Cerebellar nuclear complex (tissue), 1 donor: ENCODE measurements at regions not wholly inside any gene's neighbourhood (a gene's known extent, or its start where the extent isn't known, plus 50 kb on each side); places are given as distances from the start of the nearest gene placed in this dataset.

Experiments used
- DNase-seq, 2 experiments: peaks; one replicate each; lab custom pipeline; 2025; lab: John Stamatoyannopoulos, UW

- no peak for DNase-seq
These were observed 88.4 kb downstream of the CTTN start for GRCh38 chr11:70486731-70487130.

GRCh38 chr11:70487160-70487559 is 88.8 kb downstream of the CTTN start:
- no peak for DNase-seq

DNA sequence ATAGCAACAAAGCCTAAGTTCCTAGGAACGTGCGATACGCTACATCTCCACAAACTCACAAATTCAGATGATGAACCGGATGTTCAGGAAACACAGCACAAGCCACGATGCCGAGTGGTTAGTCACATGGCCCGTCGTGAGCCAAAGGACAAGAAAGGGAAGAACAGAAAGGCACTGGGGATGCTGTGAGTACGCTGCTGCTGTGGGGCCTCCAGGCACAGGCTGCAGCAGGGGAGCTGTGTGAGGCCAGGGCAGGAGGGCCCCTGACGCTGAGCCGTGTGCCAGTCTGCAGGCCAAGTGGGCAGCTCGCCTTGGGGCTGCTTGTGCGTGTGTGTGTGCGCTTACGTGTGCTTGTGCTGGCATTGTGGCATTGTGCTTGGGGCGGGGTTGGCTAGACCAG is 89.4 kb downstream of the CTTN start:
- DNase-seq = no peak

DNA sequence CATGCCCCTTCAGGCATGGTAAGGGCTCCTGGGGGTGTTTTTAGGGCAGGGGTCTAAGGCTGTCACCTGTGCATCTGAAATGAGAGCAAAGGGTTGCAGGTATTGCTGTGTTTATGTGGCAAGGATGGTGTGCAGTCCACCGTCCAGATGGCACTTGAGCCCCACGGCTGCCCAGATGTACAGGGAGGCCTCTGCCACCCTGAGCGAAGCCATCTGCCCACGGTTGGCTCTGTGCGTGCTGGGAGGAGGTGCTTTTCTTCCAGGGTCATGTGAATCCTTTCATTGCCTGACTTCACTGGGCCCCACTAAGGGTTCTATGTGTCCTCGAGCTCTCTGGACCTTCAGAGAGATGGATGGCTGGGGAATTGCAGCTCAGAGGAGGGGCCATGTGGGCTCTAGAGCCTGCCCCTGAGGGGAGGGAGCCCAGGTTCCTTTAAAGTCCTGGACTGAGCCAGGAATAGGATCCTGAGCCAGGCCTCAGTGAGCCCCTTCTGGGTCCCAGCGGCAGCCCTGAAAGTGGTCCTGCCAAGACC is 89.9 kb downstream of the CTTN start:
- no peak for DNase-seq

- DNase-seq = no peak
These were observed 90.9 kb downstream of the CTTN start for GRCh38 chr11:70489276-70489675.

GRCh38 chr11:70490208-70490607 is 91.9 kb downstream of the CTTN start:
- no peak for DNase-seq

GRCh38 chr11:70490723-70491558 is 92.6 kb downstream of the CTTN start:
- no peak for DNase-seq

- no peak for DNase-seq
These were observed 93.6 kb downstream of the CTTN start for GRCh38 chr11:70491696-70492472.

DNA sequence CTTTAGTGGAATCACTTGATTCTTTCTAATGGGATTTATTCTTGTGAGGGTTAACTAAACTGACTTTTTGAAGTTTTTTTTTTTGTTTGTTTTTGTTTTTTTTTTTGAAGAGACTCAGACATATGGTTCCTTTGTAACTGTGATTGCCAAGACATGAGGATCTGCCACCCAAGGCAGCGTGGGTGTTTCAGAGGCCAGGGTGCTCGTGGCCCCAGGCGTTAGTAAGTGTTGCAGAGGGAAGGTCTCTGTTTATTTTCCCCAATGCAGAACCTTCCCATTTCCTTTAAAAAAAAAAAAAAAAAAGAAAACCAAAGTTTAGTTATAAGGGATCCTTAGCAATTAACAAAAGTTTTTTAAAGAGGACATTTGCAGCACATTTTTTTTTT is 94.8 kb downstream of the CTTN start:
- no peak for DNase-seq

- DNase-seq = no peak
These were observed 95.6 kb downstream of the CTTN start for GRCh38 chr11:70493891-70494290.

DNA sequence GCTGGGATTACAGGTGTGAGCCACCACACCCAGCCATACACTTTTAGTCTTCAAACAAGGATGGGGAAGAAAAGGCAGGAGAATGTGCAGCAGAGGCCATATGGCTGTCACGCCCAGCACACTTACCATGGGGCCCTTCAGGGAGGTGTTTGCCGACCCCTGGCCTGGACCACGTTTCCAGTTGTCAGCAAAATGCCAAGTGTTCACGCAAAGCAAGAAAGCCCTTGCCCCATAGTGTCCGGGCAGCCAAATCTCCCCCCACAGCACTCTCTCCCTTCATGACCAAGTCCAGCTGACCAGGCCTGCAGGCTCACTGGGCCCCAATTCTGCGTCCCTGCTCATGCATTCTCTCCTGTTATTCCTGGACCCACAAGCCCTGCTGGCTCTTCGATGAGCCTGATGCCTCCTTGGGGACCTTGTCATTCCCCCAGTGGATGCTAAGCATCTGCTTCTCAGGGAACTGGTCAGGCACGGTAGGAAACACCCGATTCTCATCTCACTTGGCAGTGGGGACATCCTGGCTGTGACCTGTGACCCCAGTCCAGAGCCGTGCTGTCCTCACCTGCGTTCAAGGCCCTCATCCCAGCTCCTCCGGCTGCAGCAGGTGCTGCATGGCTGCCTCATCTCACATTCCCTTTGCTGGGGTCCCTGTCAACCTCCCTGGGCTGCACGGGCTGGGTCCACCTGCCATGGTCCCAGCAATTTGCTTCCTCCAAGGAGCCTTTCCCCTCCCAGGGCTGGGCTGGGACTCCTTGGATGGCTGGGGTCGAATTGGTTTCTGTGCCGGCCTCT is 96.4 kb downstream of the CTTN start:
- no peak for DNase-seq

DNA sequence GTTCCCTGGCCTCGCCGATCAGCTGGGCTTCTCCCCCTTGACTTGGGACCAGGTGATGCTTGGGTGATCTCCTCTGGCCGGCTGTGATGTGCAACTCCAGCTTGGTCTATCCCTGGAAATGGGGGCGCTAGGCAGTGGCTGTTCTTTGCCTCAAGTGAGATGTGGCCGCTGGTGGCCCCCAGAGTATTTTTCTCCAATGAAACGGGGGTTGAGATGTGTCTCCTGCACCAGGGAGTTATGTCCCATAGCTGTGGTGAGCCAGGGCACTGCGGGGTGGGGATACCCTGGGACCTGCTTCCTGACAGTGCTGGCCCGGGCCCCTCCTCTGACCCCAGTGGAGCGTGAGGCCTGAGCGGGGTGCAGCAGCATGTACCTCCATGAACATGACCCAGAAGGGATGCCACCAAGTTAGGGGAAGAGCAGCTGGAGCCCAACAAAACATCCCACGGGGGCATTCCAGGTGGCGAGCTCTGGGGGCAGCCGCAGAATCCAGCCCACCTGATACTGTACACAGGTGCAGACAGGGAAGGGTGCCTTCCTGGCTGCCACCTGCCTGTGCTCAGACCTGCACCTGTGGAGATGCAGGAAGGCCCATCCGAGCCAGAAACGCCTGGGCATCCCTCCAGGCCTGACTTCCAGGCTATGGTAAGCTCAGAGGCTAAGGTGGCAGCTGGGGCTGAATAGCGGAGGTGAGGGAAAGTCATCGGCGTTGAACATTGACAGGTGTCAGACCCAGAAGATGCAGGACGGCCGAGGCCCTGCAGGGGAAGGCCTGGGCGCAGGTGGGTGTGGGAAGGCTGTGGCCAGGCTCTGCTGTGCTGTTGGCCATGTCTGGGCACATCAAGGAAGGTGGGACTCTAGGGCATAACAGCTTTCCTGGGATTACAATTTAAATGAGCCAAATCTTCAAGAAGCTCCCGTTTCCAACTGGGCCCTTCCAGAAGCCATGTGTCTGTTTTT is 97.3 kb downstream of the CTTN start:
- no peak for DNase-seq

- no peak for DNase-seq
These were observed 98.5 kb downstream of the CTTN start for GRCh38 chr11:70496591-70497535.

DNA sequence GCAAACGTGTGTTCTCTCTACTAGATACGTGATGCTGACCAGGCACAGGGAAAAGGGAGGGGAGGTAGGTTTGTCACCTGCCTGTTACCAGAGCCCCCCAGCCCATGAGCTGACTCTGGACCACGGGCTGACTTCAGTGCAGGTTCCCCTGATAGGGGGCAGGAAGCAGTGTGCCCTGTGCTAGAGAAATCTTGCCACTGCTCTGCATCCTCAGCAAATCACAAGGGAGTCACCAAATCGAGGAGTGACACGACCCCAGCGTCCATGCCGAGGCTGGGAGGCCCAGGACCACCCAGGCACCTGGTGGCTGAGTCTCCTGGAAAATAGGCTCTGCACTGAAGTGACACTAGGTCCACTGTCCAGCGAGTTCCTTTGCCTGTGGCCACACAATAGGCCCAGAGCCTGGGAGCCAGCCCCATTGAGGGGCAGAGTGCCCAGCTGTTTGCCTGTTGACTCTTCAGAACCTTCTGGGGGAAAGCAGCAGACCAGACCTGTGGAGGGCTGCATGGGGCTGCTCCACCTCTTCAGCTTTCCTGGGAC is 99.3 kb downstream of the CTTN start:
- DNase-seq = no peak

- no peak for DNase-seq
These were observed 99.8 kb downstream of the CTTN start for GRCh38 chr11:70498171-70498571.

GRCh38 chr11:70498976-70499801 is 100.9 kb downstream of the CTTN start:
- DNase-seq = no peak

- no peak for DNase-seq
These were observed 101.9 kb downstream of the CTTN start for GRCh38 chr11:70500076-70500847.
